CD4-positive, alpha-beta T cell (primary cell): ENCODE measurements at regions not wholly inside any gene's neighbourhood (a gene's known extent, or its start where the extent isn't known, plus 50 kb on each side); places are given as distances from the start of the nearest gene placed in this dataset.

ENCODE experiments used
- ATAC-seq: fragments of 200-7000 bp; cut with Tn5 transposase; one replicate; pipeline ENCODE4 v1.10.0; 2022; ENCODE audit warnings: mild to moderate bottlenecking; ENCODE audit not compliant: poor library complexity
- CTCF ChIA-PET: fragments of 350-600 bp; sonication (Branson Sonifier 250); formaldehyde crosslinking; loops from one replicate; lab custom pipeline; 2021; ENCODE audit warnings: antibody characterized with exemption, inconsistent platforms; lab: Charles Lee
- POLR2A ChIA-PET: fragments of 350-600 bp; sonication (Branson Sonifier 250); formaldehyde crosslinking; loops from one replicate; lab custom pipeline; 2021; ENCODE audit warnings: antibody characterized with exemption, inconsistent platforms; lab: Charles Lee
- DNase-seq, 14 experiments: peaks; one replicate each; pipeline ENCODE4 v3.0.0-alpha.2; 2013 to 2020; ENCODE audit warnings: mixed read lengths in 2 of 14
- H3K27ac ChIP-seq, 2 donors: one replicate each; pipeline versions ENCODE4 v1.5.1 to v1.7.0; 2013; ENCODE audit warnings: low read length in 2 of 2, low read depth in 1 of 2, mild to moderate bottlenecking in 1 of 2
- H3K27me3 ChIP-seq, 2 experiments: 1 replicate in 1 of 2; 2 replicates in 1 of 2; pipeline versions ENCODE4 v1.6.1 to v1.7.0; 2013; ENCODE audit warnings: low read length in 2 of 2, control low read depth in 1 of 2, mild to moderate bottlenecking in 1 of 2, moderate library complexity in 1 of 2; ENCODE audit not compliant: insufficient read depth in 2 of 2, control insufficient read depth in 1 of 2
- H3K36me3 ChIP-seq: one replicate; pipeline ENCODE4 v1.6.1; 2013; ENCODE audit warnings: low read length, control low read depth; ENCODE audit not compliant: insufficient read depth
- H3K4me1 ChIP-seq: one replicate; pipeline ENCODE4 v1.6.1; 2013; ENCODE audit warnings: low read length, control low read depth; ENCODE audit not compliant: insufficient read depth
- H3K4me3 ChIP-seq: one replicate; pipeline ENCODE4 v1.5.1; 2013; ENCODE audit warnings: mild to moderate bottlenecking, low read length, moderate library complexity
- H3K9me3 ChIP-seq, 2 experiments: 1 replicate in 1 of 2; 2 replicates in 1 of 2; pipeline versions ENCODE4 v1.6.1 to v1.7.0; 2013; ENCODE audit warnings: low read length in 2 of 2, mild to moderate bottlenecking in 2 of 2, control low read depth in 1 of 2, moderate library complexity in 1 of 2; ENCODE audit not compliant: control insufficient read depth in 1 of 2, insufficient read depth in 1 of 2
- H3K27ac Mint-ChIP-seq: one replicate; pipeline ENCODE4 v1.8.0; 2020; ENCODE audit warnings: mixed read lengths
- H3K27me3 Mint-ChIP-seq: one replicate; pipeline ENCODE4 v1.8.0; 2021; ENCODE audit warnings: mixed read lengths
- H3K36me3 Mint-ChIP-seq: one replicate; pipeline ENCODE4 v1.8.0; 2021; ENCODE audit warnings: low read depth, mixed read lengths
- H3K4me1 Mint-ChIP-seq: one replicate; pipeline ENCODE4 v1.8.0; 2021; ENCODE audit warnings: low read depth, mixed read lengths
- H3K4me3 Mint-ChIP-seq: one replicate; pipeline ENCODE4 v1.8.0; 2020; ENCODE audit warnings: mild to moderate bottlenecking, mixed read lengths
- H3K9me3 Mint-ChIP-seq: one replicate; pipeline ENCODE4 v1.8.0; 2020; ENCODE audit warnings: mixed read lengths
- intact Hi-C, 2 experiments: fragments of 100-400 bp; cut with DNase I in 1 of 2; cut with micrococcal nuclease in 1 of 2; formaldehyde crosslinking; loops; one replicate each; pipeline versions ENCODE4 v1.15.1 to v1.9.0; 2023 to 2025; cut with DNase I, micrococcal nuclease
- TF ChIP-seq, protein P1 (sequence below): fragments of 200-600 bp; IDR thresholded peaks from one replicate; pipeline ENCODE4 v1.8.0; 2022; ENCODE audit warnings: antibody characterized with exemption, mild to moderate bottlenecking

DNA sequence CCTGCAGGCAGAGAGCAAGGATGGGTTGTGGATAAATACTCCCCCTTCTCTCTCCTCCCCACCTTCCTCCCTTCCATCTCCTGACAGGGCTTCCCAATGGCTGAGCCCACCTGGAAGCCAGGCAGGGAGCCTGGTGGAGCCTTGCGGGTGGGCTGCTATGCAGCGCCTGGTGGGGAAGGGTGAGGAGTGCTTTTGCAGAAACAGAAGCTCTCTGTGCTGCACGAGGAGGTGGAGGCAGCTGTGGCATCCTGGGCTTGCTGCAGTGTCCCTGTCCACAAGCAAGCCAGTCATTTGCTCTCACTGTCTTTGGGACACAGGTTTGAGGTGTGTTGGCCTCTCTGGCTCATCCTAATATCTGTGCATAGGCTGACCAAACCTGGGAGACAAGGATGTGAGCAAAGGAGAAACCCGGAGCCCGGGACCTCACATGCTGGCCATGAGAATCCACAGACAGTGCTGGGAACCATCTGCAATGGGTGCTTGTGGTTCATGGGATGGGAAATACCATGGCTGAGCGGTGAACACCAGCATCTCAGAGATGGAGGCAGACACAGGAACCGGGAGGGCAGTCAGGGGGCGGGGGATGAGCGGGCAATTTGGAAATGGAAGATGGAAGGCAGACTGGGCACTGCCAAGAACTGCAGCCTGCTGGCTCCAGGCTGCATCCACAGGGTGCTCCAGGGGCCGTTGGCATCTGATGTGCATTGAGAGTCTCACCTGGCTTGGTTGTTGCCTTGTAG is 364.2 kb downstream of the GLRX3 start:
- H3K27ac Mint-ChIP-seq = no peak overlapping the region
- peaks cover 5% of the 10 kb centered on the region for H3K9me3 Mint-ChIP-seq
- ChIA-PET POLR2A (no interaction called here), CTCF (no interaction called here)
- Histone ChIP-seq H3K4me3 (no peak overlapping the region), H3K36me3 (no peaks in the 10 kb centered on the region), H3K27ac (no peak overlapping the region), H3K27me3 (no peaks in the 10 kb centered on the region), H3K4me1 (no peaks in the 10 kb centered on the region), H3K9me3 (peaks cover 0 to 36% of the 10 kb centered on the region in 2 experiments)
- TF ChIP-seq, protein P1, sequence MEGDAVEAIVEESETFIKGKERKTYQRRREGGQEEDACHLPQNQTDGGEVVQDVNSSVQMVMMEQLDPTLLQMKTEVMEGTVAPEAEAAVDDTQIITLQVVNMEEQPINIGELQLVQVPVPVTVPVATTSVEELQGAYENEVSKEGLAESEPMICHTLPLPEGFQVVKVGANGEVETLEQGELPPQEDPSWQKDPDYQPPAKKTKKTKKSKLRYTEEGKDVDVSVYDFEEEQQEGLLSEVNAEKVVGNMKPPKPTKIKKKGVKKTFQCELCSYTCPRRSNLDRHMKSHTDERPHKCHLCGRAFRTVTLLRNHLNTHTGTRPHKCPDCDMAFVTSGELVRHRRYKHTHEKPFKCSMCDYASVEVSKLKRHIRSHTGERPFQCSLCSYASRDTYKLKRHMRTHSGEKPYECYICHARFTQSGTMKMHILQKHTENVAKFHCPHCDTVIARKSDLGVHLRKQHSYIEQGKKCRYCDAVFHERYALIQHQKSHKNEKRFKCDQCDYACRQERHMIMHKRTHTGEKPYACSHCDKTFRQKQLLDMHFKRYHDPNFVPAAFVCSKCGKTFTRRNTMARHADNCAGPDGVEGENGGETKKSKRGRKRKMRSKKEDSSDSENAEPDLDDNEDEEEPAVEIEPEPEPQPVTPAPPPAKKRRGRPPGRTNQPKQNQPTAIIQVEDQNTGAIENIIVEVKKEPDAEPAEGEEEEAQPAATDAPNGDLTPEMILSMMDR = no peak
- no peaks in the 10 kb centered on the region for H3K36me3 Mint-ChIP-seq
- ATAC-seq (no peak), DNase-seq (peak in 1 of 14 experiments; percentile 11)
- no peaks in the 10 kb centered on the region for H3K4me1 Mint-ChIP-seq
- no peak overlapping the region for H3K4me3 Mint-ChIP-seq
- H3K27me3 Mint-ChIP-seq = peaks cover 6% of the 10 kb centered on the region
- intact Hi-C loops = no loop called here

DNA sequence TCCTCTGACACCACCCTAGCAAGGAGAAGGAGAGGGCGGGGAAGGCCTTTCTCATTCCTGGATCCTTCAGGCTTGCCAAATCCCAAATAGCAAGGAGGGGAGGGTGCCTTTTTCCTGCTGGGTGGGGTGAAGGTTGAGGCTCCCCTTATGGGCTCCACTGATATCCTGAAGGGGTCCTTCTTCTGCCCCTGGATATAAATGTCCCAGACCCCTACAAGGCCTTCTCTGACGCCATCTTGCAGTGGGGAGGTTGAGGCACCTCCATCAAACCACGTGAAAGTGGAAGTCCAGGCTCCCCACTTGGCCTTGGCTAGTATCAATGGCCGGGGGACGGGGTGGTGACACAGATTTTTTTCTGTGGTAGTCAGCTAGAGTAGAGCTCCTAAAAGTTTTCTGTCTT is 371.3 kb downstream of the GLRX3 start:
- no peak overlapping the region for H3K27ac ChIP-seq
- CTCF ChIA-PET = no interaction called here
- DNase-seq = no peak

DNA sequence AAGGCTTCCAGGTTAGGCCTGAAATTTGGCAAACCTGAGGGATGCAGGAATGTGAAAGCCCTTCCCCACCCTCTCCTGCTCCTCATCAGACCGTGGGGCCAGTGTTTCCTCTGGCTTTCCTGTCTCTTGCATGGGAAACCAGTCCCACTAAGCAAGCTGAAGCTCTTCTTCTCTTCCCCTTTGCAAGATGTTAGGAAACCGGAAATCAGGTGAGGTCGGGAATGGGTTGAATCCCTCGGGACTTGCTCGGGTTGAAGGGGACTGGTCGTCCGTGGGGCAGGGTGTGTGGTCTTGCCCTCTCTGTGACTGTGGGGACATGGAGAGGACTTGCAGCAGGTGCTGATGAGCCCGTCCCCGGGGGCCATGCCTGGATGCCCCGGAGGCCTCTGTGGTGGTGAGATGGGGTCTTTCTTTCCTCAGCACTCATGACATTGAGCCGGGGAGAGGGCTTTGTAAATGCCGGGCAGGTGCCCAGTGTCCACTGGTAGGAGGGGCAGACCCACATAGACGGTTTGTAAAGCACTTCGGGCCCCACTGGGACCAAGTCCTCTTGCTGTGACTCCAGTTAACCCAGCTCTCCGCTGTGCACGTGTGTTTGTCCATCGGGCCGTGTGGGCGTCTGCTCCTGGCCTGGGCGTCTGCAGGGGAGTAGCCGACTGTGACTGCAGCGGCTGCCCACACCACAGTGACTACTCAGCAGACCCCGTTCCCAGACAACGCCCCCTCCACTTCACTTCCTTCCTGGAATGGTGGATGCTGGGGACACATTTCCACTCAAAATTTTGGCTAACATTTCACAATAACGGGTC is 373.9 kb downstream of the GLRX3 start:
- peaks cover 13% of the 10 kb centered on the region for H3K27me3 Mint-ChIP-seq
- no peak for ATAC-seq

More for the DNA sequence above, 371.3 kb downstream of the GLRX3 start:
- H3K27ac Mint-ChIP-seq = no peak overlapping the region
- no peak overlapping the region for H3K4me3 Mint-ChIP-seq
- Histone ChIP-seq H3K27me3 (peaks cover 0 to 4% of the 10 kb centered on the region in 2 experiments), H3K4me1 (no peaks in the 10 kb centered on the region), H3K36me3 (no peaks in the 10 kb centered on the region), H3K9me3 (peaks cover 0 to 10% of the 10 kb centered on the region in 2 experiments), H3K4me3 (no peak overlapping the region)
- no peak for ATAC-seq
- H3K4me1 Mint-ChIP-seq = no peaks in the 10 kb centered on the region
- peaks cover 13% of the 10 kb centered on the region for H3K27me3 Mint-ChIP-seq
- H3K9me3 Mint-ChIP-seq = no peaks in the 10 kb centered on the region
- TF ChIP-seq, protein P1 = no peak
- intact Hi-C loops = no loop called here
- H3K36me3 Mint-ChIP-seq = no peaks in the 10 kb centered on the region
- POLR2A ChIA-PET = no interaction called here

More for the DNA sequence above, 373.9 kb downstream of the GLRX3 start:
- TF ChIP-seq, protein P1 = no peak
- DNase-seq = no peak
- ChIA-PET CTCF (no interaction called here), POLR2A (no interaction called here)
- Histone ChIP-seq H3K9me3 (peaks cover 0 to 10% of the 10 kb centered on the region in 2 experiments), H3K27me3 (peaks cover 0 to 4% of the 10 kb centered on the region in 2 experiments), H3K27ac (no peak overlapping the region), H3K36me3 (no peaks in the 10 kb centered on the region), H3K4me3 (no peak overlapping the region), H3K4me1 (no peaks in the 10 kb centered on the region)
- Mint-ChIP-seq H3K4me1 (no peaks in the 10 kb centered on the region), H3K4me3 (no peak overlapping the region), H3K36me3 (no peaks in the 10 kb centered on the region), H3K27ac (no peak overlapping the region), H3K9me3 (no peaks in the 10 kb centered on the region)
- intact Hi-C loops = no loop called here
